Ishikawa (cell line): ENCODE measurements at regions not wholly inside any gene's neighbourhood (a gene's known extent, or its start where the extent isn't known, plus 50 kb on each side); places are given as distances from the start of the nearest gene placed in this dataset.

ENCODE experiments used
- CREB1 ChIP-seq: IDR thresholded peaks from 2 replicates; pipeline ENCODE4 v1.6.1; 2012; ENCODE audit warnings: low read depth
- EGR1 ChIP-seq: IDR thresholded peaks from 2 replicates; pipeline ENCODE4 v1.6.1; 2012
- EP300 ChIP-seq: IDR thresholded peaks from 2 replicates; pipeline ENCODE4 v1.6.1; 2012; ENCODE audit warnings: borderline replicate concordance
- FOXM1 ChIP-seq: IDR thresholded peaks from 2 replicates; pipeline ENCODE4 v1.6.1; 2012; ENCODE audit warnings: low read depth, borderline replicate concordance
- TAF1 ChIP-seq: IDR thresholded peaks from 2 replicates; pipeline ENCODE4 v1.6.1; 2012; ENCODE audit warnings: low read depth, mild to moderate bottlenecking
- TCF12 ChIP-seq: IDR thresholded peaks from 2 replicates; pipeline ENCODE4 v1.6.1; 2012; ENCODE audit warnings: low read depth
- TEAD4 ChIP-seq: IDR thresholded peaks from 2 replicates; pipeline ENCODE4 v1.6.1; 2012
- TF ChIP-seq, protein P1 (sequence below): IDR thresholded peaks from 2 replicates; pipeline ENCODE4 v1.6.1; 2012

DNA sequence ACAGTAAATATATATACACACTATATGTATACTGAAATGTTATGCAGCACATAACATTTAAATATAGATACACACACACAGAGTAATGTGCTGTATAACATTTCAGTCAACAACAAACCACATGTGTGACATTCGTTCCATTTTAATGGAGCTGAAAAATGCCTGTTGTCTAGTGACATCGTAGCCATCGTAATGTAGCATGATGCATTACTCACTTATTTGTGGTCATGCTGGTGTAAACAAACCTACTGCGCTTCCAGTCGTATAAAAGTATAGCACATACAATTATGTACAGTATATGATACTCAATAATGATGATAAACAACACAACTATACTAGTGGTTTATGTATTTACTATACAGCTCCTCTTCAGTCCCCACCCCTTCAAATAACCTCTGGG lies 119.0 kb upstream of the SLC38A4 start:
- TF ChIP-seq EP300 (no peak), CREB1 (no peak), EGR1 (no peak), TEAD4 (no peak), TAF1 (no peak), TCF12 (no peak), FOXM1 (no peak)
- TF ChIP-seq, protein P1, sequence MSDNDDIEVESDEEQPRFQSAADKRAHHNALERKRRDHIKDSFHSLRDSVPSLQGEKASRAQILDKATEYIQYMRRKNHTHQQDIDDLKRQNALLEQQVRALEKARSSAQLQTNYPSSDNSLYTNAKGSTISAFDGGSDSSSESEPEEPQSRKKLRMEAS = no peak
